ENCODE measurements at regions not wholly inside any gene's neighbourhood (a gene's known extent, or its start where the extent isn't known, plus 50 kb on each side); places are given as distances from the start of the nearest gene placed in this dataset.

GRCh38 chr18:5772306-5773105, 122.8 kb downstream of the TMEM200C start:
- H3K27ac ChIP-seq (ENCODE audit: low read length): no peak overlapping the region
- H3K4me3 Mint-ChIP-seq: no peak overlapping the region
- no peaks in the 10 kb centered on the region for H3K27me3 Mint-ChIP-seq (ENCODE audit: low read depth in 2 of 2)
- WGBS (ENCODE audit: insufficient coverage): 79% methylated on average over 14 of the region's 14 CpGs
- DNase-seq (no peak), ATAC-seq (no peak)
- H3K9me3 ChIP-seq (ENCODE audit: control insufficient read depth, insufficient read depth, low read length): no peaks in the 10 kb centered on the region
- H3K27me3 ChIP-seq (ENCODE audit: control insufficient read depth, insufficient read depth, low read length): no peaks in the 10 kb centered on the region
- no peaks in the 10 kb centered on the region for H3K4me1 Mint-ChIP-seq
- intact Hi-C loops (cut with micrococcal nuclease): no loop called here
- H3K9me3 Mint-ChIP-seq: no peaks in the 10 kb centered on the region
- no peaks in the 10 kb centered on the region for H3K36me3 ChIP-seq (ENCODE audit: control insufficient read depth, insufficient read depth, low read length)
- no peak for TF ChIP-seq CTCF (IDR thresholded peaks at IDR 0.05)
- no peak overlapping the region for H3K27ac Mint-ChIP-seq
- H3K4me1 ChIP-seq (ENCODE audit: control insufficient read depth, insufficient read depth, low read length): no peaks in the 10 kb centered on the region
- H3K4me3 ChIP-seq (ENCODE audit: low read length): no peak overlapping the region
- no peaks in the 10 kb centered on the region for H3K36me3 Mint-ChIP-seq

GRCh38 chr18:5771343-5771742, 124.0 kb downstream of the TMEM200C start:
- intact Hi-C loops (cut with micrococcal nuclease): no loop called here
- ATAC-seq: no peak

GRCh38 chr18:5770176-5770575, 125.1 kb downstream of the TMEM200C start:
- H3K27ac Mint-ChIP-seq: no peak overlapping the region
- Histone ChIP-seq H3K4me3 (ENCODE audit: low read length) (no peak overlapping the region), H3K36me3 (ENCODE audit: control insufficient read depth, insufficient read depth, low read length) (no peaks in the 10 kb centered on the region), H3K4me1 (ENCODE audit: control insufficient read depth, insufficient read depth, low read length) (no peaks in the 10 kb centered on the region), H3K27ac (ENCODE audit: low read length) (no peak overlapping the region), H3K27me3 (ENCODE audit: control insufficient read depth, insufficient read depth, low read length) (no peaks in the 10 kb centered on the region), H3K9me3 (ENCODE audit: control insufficient read depth, insufficient read depth, low read length) (no peaks in the 10 kb centered on the region)
- ATAC-seq (no peak), DNase-seq (no peak)
- 70% methylated on average over 4 of the region's 4 CpGs for WGBS (ENCODE audit: insufficient coverage)
- no peaks in the 10 kb centered on the region for H3K36me3 Mint-ChIP-seq
- no peak overlapping the region for H3K4me3 Mint-ChIP-seq
- H3K4me1 Mint-ChIP-seq: no peaks in the 10 kb centered on the region
- no peak for TF ChIP-seq CTCF (IDR thresholded peaks at IDR 0.05)
- H3K27me3 Mint-ChIP-seq (ENCODE audit: low read depth in 2 of 2): no peaks in the 10 kb centered on the region
- H3K9me3 Mint-ChIP-seq: no peaks in the 10 kb centered on the region
- intact Hi-C loops (cut with micrococcal nuclease): no loop called here

More at GRCh38 chr18:5771343-5771742, 124.0 kb downstream of the TMEM200C start:
- no peak overlapping the region for H3K27ac ChIP-seq (ENCODE audit: low read length)
- H3K27ac Mint-ChIP-seq: no peak overlapping the region
- DNase-seq: no peak
- no peaks in the 10 kb centered on the region for H3K4me1 Mint-ChIP-seq
- H3K36me3 Mint-ChIP-seq: no peaks in the 10 kb centered on the region
- H3K9me3 Mint-ChIP-seq: no peaks in the 10 kb centered on the region
- no peaks in the 10 kb centered on the region for H3K27me3 ChIP-seq (ENCODE audit: control insufficient read depth, insufficient read depth, low read length)
- TF ChIP-seq CTCF (IDR thresholded peaks at IDR 0.05): no peak
- no peak overlapping the region for H3K4me3 ChIP-seq (ENCODE audit: low read length)
- no peak overlapping the region for H3K4me3 Mint-ChIP-seq
- 91% methylated on average over 5 of the region's 5 CpGs for WGBS (ENCODE audit: insufficient coverage)
- no peaks in the 10 kb centered on the region for H3K4me1 ChIP-seq (ENCODE audit: control insufficient read depth, insufficient read depth, low read length)
- H3K27me3 Mint-ChIP-seq (ENCODE audit: low read depth in 2 of 2): no peaks in the 10 kb centered on the region
- no peaks in the 10 kb centered on the region for H3K9me3 ChIP-seq (ENCODE audit: control insufficient read depth, insufficient read depth, low read length)
- H3K36me3 ChIP-seq (ENCODE audit: control insufficient read depth, insufficient read depth, low read length): no peaks in the 10 kb centered on the region

GRCh38 chr18:5768454-5768853, 126.9 kb downstream of the TMEM200C start:
- H3K27me3 Mint-ChIP-seq (ENCODE audit: low read depth in 2 of 2): no peaks in the 10 kb centered on the region
- no peaks in the 10 kb centered on the region for H3K27me3 ChIP-seq (ENCODE audit: control insufficient read depth, insufficient read depth, low read length)
- DNase-seq (no peak), ATAC-seq (no peak)
- no peak overlapping the region for H3K27ac ChIP-seq (ENCODE audit: low read length)
- H3K9me3 ChIP-seq (ENCODE audit: control insufficient read depth, insufficient read depth, low read length): no peaks in the 10 kb centered on the region
- 82% methylated on average over 6 of the region's 6 CpGs for WGBS (ENCODE audit: insufficient coverage)
- H3K27ac Mint-ChIP-seq: no peak overlapping the region
- peaks cover 0 to 3% of the 10 kb centered on the region in 2 donors for H3K9me3 Mint-ChIP-seq
- intact Hi-C loops (cut with micrococcal nuclease): no loop called here
- H3K36me3 ChIP-seq (ENCODE audit: control insufficient read depth, insufficient read depth, low read length): no peaks in the 10 kb centered on the region
- no peaks in the 10 kb centered on the region for H3K36me3 Mint-ChIP-seq
- TF ChIP-seq CTCF (IDR thresholded peaks at IDR 0.05): no peak
- H3K4me1 ChIP-seq (ENCODE audit: control insufficient read depth, insufficient read depth, low read length): no peaks in the 10 kb centered on the region
- H3K4me3 ChIP-seq (ENCODE audit: low read length): no peak overlapping the region
- H3K4me3 Mint-ChIP-seq: no peak overlapping the region
- H3K4me1 Mint-ChIP-seq: no peaks in the 10 kb centered on the region
